ENCODE measurements at regions not wholly inside any gene's neighbourhood (a gene's known extent, or its start where the extent isn't known, plus 50 kb on each side); places are given as distances from the start of the nearest gene placed in this dataset.

DNA sequence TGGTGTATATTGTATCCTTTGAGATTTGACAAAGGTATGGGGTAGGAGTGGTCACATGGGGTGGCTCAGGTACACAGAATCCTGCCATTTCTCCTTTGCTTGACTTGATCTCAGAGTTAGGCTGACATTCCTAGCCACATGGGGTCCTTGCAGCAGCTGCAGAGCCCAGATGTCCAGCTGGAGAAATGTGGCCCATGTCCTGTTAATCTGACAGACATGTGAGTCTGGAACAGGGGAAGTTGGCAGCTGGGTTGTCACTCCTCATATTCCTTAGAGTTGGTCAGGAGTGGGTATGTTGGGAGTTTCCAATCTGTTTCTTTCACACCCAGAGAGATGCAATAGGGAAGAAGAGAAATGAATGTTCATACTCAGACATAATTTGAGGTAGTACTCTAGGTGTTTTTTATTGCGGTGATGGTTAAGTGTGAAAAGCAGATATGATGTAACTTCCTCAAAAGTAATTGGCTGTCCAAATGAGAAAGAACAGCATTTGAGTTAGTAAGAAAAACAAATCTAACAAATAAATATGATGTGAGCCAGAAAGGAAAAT is 402.6 kb upstream of the MEIS1 start:
- no peak overlapping the region for H3K4me3 ChIP-seq (ENCODE audit: low read depth in 1 of 2, low read length in 1 of 2)
- no peaks in the 10 kb centered on the region for H3K9me3 ChIP-seq
- no peaks in the 10 kb centered on the region for H3K4me1 ChIP-seq (ENCODE audit: control insufficient read depth in 1 of 2, insufficient read depth in 1 of 2, low read depth in 1 of 2, low read length in 1 of 2)
- no peak for TF ChIP-seq CTCF (IDR thresholded peaks at IDR 0.05)
- no peaks in the 10 kb centered on the region for H3K36me3 ChIP-seq
- H3K27me3 ChIP-seq, result no peaks in the 10 kb centered on the region
- no peak overlapping the region for H3K27ac ChIP-seq

DNA sequence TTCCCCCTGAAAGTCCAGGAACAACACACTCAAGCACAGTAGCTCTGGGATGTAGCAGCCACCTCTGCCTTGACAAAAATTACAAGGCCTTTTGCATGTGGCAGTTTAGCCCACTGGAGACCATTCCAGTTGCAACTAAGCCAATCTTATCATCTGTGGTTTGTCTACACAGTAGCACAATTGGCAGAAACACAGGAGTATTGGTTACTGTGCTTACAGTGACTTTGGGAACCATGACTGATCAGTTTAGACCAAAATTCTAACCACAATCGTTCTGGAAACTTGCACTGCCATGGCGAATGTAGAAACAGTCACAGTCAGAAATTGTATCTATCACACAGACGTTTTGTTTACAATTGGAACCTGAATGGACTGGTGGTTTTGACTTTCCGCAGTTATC is 403.7 kb upstream of the MEIS1 start:
- TF ChIP-seq CTCF (IDR thresholded peaks at IDR 0.05), result no peak
- no peak overlapping the region for H3K27ac ChIP-seq
- no peaks in the 10 kb centered on the region for H3K36me3 ChIP-seq
- no peaks in the 10 kb centered on the region for H3K27me3 ChIP-seq
- no peaks in the 10 kb centered on the region for H3K4me1 ChIP-seq (ENCODE audit: control insufficient read depth in 1 of 2, insufficient read depth in 1 of 2, low read depth in 1 of 2, low read length in 1 of 2)
- no peaks in the 10 kb centered on the region for H3K9me3 ChIP-seq
- H3K4me3 ChIP-seq (ENCODE audit: low read depth in 1 of 2, low read length in 1 of 2), result no peak overlapping the region

DNA sequence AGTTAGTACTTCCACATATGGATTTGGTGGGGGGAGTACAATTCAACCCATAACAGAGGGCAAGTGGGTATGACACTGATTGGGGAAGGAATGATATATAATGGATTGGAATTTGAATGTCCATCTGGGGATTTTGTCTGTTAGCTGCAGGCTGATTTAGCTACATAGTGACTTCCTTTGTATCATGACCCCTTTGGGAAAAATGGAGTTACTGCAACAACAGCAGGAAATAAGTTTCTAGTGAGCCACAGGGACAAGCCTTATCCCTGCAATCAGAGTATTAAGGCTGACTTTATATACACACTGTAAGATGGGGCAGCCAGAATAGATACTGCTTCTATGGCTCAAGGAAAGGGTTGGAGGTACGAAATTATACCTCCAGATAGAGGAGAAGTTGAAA is 404.4 kb upstream of the MEIS1 start:
- Histone ChIP-seq H3K27me3 (no peaks in the 10 kb centered on the region), H3K4me1 (ENCODE audit: control insufficient read depth in 1 of 2, insufficient read depth in 1 of 2, low read depth in 1 of 2, low read length in 1 of 2) (no peaks in the 10 kb centered on the region), H3K27ac (no peak overlapping the region), H3K36me3 (no peaks in the 10 kb centered on the region), H3K4me3 (ENCODE audit: low read depth in 1 of 2, low read length in 1 of 2) (no peak overlapping the region), H3K9me3 (no peaks in the 10 kb centered on the region)
- TF ChIP-seq CTCF (IDR thresholded peaks at IDR 0.05), result no peak

- Histone ChIP-seq H3K4me1 (ENCODE audit: control insufficient read depth in 1 of 2, insufficient read depth in 1 of 2, low read depth in 1 of 2, low read length in 1 of 2) (no peaks in the 10 kb centered on the region), H3K27ac (no peak overlapping the region), H3K36me3 (no peaks in the 10 kb centered on the region), H3K4me3 (ENCODE audit: low read depth in 1 of 2, low read length in 1 of 2) (no peak overlapping the region), H3K9me3 (no peaks in the 10 kb centered on the region), H3K27me3 (no peaks in the 10 kb centered on the region)
- no peak for TF ChIP-seq CTCF (IDR thresholded peaks at IDR 0.05)
Measured at GRCh38 chr2:66024391-66024790, 410.5 kb upstream of the MEIS1 start.

DNA sequence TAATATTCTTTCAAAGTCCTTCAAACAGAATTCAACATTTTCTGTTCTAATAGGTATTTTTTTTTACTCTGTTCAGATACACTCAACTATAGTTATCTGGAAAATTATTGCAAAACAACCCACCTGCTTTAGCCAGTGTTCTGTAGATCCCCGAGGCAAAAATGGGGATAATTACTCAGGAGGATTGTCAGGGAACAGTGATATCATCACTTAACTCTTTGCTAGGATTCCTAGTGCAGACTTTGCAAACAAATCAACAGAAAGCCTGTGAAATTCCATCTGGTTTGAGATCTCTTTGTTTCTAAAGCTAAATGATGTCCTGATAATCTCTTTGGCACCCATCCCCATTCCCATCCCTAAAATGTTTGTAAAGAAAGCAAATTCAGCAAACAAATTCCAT is 413.6 kb upstream of the MEIS1 start:
- Histone ChIP-seq H3K4me3 (ENCODE audit: low read depth in 1 of 2, low read length in 1 of 2) (no peak overlapping the region), H3K36me3 (no peaks in the 10 kb centered on the region), H3K27me3 (no peaks in the 10 kb centered on the region), H3K9me3 (no peaks in the 10 kb centered on the region), H3K4me1 (ENCODE audit: control insufficient read depth in 1 of 2, insufficient read depth in 1 of 2, low read depth in 1 of 2, low read length in 1 of 2) (no peaks in the 10 kb centered on the region), H3K27ac (no peak overlapping the region)
- no peak for TF ChIP-seq CTCF (IDR thresholded peaks at IDR 0.05)

DNA sequence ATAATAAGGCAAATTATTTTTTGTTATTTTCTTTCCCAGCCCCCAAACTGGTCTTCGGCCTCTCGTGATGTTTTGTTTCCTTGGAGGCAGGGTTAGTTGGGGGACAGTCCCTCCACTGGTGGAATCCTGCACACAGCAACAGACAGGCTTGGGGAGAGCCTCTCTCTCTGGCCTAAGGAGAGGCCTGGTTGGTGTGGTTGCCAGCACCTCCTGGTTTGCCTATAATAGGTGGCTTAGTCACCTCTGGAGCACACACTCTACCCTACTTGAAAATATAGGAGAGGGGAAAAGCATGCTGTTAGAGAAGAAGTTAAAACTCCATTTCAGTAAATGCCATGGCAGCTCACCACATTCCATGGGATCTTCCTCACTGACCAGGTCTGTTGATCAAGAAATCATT is 417.2 kb upstream of the MEIS1 start:
- Histone ChIP-seq H3K4me1 (ENCODE audit: control insufficient read depth in 1 of 2, insufficient read depth in 1 of 2, low read depth in 1 of 2, low read length in 1 of 2) (no peaks in the 10 kb centered on the region), H3K4me3 (ENCODE audit: low read depth in 1 of 2, low read length in 1 of 2) (no peak overlapping the region), H3K27me3 (no peaks in the 10 kb centered on the region), H3K36me3 (no peaks in the 10 kb centered on the region), H3K9me3 (no peaks in the 10 kb centered on the region), H3K27ac (no peak overlapping the region)
- no peak for TF ChIP-seq CTCF (IDR thresholded peaks at IDR 0.05)
